Mammary epithelial cell (primary cell): ENCODE measurements at regions not wholly inside any gene's neighbourhood (a gene's known extent, or its start where the extent isn't known, plus 50 kb on each side); places are given as distances from the start of the nearest gene placed in this dataset.

Experiments
- EZH2 ChIP-seq: IDR thresholded peaks from 2 replicates; pipeline ENCODE4 v1.6.1; 2012; ENCODE audit warnings: low read length, inconsistent platforms, borderline replicate concordance
- TF ChIP-seq, protein P1 (sequence below), 2 donors: IDR thresholded peaks in 1 of 2; conservative IDR thresholded peaks in 1 of 2; 2 replicates each; pipeline ENCODE4 v1.5.1; 2011 to 2012; ENCODE audit warnings: inconsistent platforms in 2 of 2, low read length in 2 of 2, mild to moderate bottlenecking in 2 of 2, control low read depth in 1 of 2, low read depth in 1 of 2; ENCODE audit not compliant: insufficient read depth in 1 of 2; ENCODE audit errors: extremely low read depth in 1 of 2

DNA sequence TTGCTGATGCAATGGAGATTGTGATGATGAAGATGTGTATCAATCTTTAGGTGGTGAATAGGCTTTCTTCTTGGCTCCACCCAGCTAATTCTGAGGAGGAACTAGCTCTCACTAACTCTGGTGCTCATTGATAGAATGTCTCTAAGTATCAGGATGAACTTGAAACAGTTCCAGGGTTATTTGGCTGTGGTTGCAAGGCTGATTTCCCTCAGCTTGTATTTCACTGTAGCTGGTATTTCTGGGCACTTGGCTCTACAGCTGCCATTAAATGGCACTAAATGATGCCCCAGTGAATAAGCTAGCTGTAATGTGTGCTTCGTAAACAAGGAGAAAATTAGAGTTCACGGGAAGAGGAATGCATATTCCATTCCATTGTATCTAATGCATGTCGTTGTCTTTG is 241.2 kb downstream of the RPIA start:
- TF ChIP-seq, protein P1, sequence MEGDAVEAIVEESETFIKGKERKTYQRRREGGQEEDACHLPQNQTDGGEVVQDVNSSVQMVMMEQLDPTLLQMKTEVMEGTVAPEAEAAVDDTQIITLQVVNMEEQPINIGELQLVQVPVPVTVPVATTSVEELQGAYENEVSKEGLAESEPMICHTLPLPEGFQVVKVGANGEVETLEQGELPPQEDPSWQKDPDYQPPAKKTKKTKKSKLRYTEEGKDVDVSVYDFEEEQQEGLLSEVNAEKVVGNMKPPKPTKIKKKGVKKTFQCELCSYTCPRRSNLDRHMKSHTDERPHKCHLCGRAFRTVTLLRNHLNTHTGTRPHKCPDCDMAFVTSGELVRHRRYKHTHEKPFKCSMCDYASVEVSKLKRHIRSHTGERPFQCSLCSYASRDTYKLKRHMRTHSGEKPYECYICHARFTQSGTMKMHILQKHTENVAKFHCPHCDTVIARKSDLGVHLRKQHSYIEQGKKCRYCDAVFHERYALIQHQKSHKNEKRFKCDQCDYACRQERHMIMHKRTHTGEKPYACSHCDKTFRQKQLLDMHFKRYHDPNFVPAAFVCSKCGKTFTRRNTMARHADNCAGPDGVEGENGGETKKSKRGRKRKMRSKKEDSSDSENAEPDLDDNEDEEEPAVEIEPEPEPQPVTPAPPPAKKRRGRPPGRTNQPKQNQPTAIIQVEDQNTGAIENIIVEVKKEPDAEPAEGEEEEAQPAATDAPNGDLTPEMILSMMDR (conservative IDR thresholded peaks at IDR 0.05 in 1 of 2, IDR thresholded peaks at IDR 0.05 in 1 of 2; ENCODE audit: extremely low read depth in 1 of 2, insufficient read depth in 1 of 2, low read depth in 1 of 2, low read length in 2 of 2), result no peak
- TF ChIP-seq EZH2, result no peak
